GM23338 (cell line): ENCODE measurements at regions not wholly inside any gene's neighbourhood (a gene's known extent, or its start where the extent isn't known, plus 50 kb on each side); places are given as distances from the start of the nearest gene placed in this dataset.

Experiments used
- ATAC-seq: fragments of 200-7000 bp; cut with Tn5 transposase; 3 replicates; pipeline ENCODE4 v1.9.1; 2020
- DNase-seq: peaks from one replicate; pipeline ENCODE4 v3.0.0-alpha.2; 2015; ENCODE audit warnings: low spot score
- H2AFZ ChIP-seq: fragments of 200-600 bp; sonication (generic); 2 replicates; pipeline ENCODE4 v1.8.0; 2016; ENCODE audit warnings: antibody characterized with exemption, mild to moderate bottlenecking, moderate library complexity
- H3F3A ChIP-seq: fragments of 200-600 bp; sonication (generic); replicated peaks from 2 replicates; pipeline ENCODE4 v1.8.0; 2017; ENCODE audit warnings: antibody characterized with exemption, mixed run types, low read depth
- H3K27ac ChIP-seq: fragments of 200-600 bp; sonication (generic); 2 replicates; pipeline ENCODE4 v1.6.1; 2016; ENCODE audit warnings: low read depth
- H3K27me3 ChIP-seq: fragments of 200-600 bp; sonication (generic); 2 replicates; pipeline ENCODE4 v1.8.0; 2016; ENCODE audit warnings: mild to moderate bottlenecking, mixed run types, moderate library complexity; ENCODE audit not compliant: insufficient read depth
- H3K36me3 ChIP-seq: fragments of 200-600 bp; sonication (generic); 2 replicates; pipeline ENCODE4 v1.8.0; 2016; ENCODE audit warnings: mild to moderate bottlenecking; ENCODE audit not compliant: insufficient read depth
- H3K4me1 ChIP-seq: fragments of 200-600 bp; sonication (generic); 2 replicates; pipeline ENCODE4 v1.8.0; 2016; ENCODE audit warnings: mild to moderate bottlenecking, moderate library complexity; ENCODE audit not compliant: insufficient read depth
- H3K4me2 ChIP-seq: fragments of 200-600 bp; sonication (generic); 2 replicates; pipeline ENCODE4 v1.7.1; 2017; ENCODE audit warnings: mixed run types
- H3K4me3 ChIP-seq: fragments of 200-600 bp; sonication (generic); 2 replicates; pipeline ENCODE4 v1.6.1; 2016; ENCODE audit warnings: mixed run types
- H3K79me2 ChIP-seq: fragments of 200-600 bp; sonication (generic); replicated peaks from 2 replicates; pipeline ENCODE4 v1.8.0; 2017; ENCODE audit warnings: mild to moderate bottlenecking; ENCODE audit not compliant: insufficient read depth
- H3K9me2 ChIP-seq: fragments of 200-600 bp; sonication (generic); 2 replicates; pipeline ENCODE4 v1.8.0; 2017; ENCODE audit not compliant: insufficient read depth
- H4K20me1 ChIP-seq: fragments of 200-600 bp; sonication (generic); replicated peaks from 2 replicates; pipeline ENCODE4 v1.8.0; 2017; ENCODE audit warnings: mild to moderate bottlenecking; ENCODE audit not compliant: insufficient read depth
- H3K27ac Mint-ChIP-seq: 2 replicates; pipeline ENCODE4 v1.8.0; 2020; ENCODE audit warnings: inconsistent platforms, mild to moderate bottlenecking, moderate library complexity, mixed read lengths
- H3K27me3 Mint-ChIP-seq: 3 replicates; pipeline ENCODE4 v1.8.0; 2022; ENCODE audit warnings: low read depth, mild to moderate bottlenecking, moderate library complexity, mixed read lengths, inconsistent platforms; ENCODE audit not compliant: insufficient read depth, poor library complexity
- H3K36me3 Mint-ChIP-seq: 3 replicates; pipeline ENCODE4 v1.8.0; 2021; ENCODE audit warnings: low read depth, mild to moderate bottlenecking, inconsistent platforms, moderate library complexity, mixed read lengths
- H3K4me1 Mint-ChIP-seq: 3 replicates; pipeline ENCODE4 v1.8.0; 2020; ENCODE audit warnings: mild to moderate bottlenecking, inconsistent platforms, mixed read lengths
- H3K4me3 Mint-ChIP-seq: 3 replicates; pipeline ENCODE4 v1.8.0; 2021; ENCODE audit warnings: moderate library complexity, mild to moderate bottlenecking, inconsistent platforms, mixed read lengths
- H3K9me3 Mint-ChIP-seq: 3 replicates; pipeline ENCODE4 v1.8.0; 2020; ENCODE audit warnings: moderate library complexity, mild to moderate bottlenecking, inconsistent platforms, mixed read lengths
- CREB1 ChIP-seq: fragments of 250-450 bp; sonication (Bioruptor Pico); IDR thresholded peaks from 2 replicates; pipeline ENCODE4 v1.5.0; 2020; ENCODE audit warnings: low read depth, mild to moderate bottlenecking, moderate library complexity
- CTCF ChIP-seq, 2 experiments: fragments of 200-600 bp in 1 of 2; sonication (generic) in 1 of 2; conservative IDR thresholded peaks; 2 replicates each; pipeline versions ENCODE4 v1.5.1 to v1.6.1; 2016 to 2017; ENCODE audit warnings: antibody characterized with exemption in 2 of 2, low read depth in 2 of 2, mild to moderate bottlenecking in 2 of 2, moderate library complexity in 1 of 2
- ETS1 ChIP-seq: IDR thresholded peaks from 2 replicates; pipeline ENCODE4 v1.6.1; 2016; ENCODE audit warnings: antibody characterized with exemption
- EZH2 ChIP-seq: fragments of 200-600 bp; sonication (generic); IDR thresholded peaks from one replicate; pipeline ENCODE4 v1.8.0; 2017; ENCODE audit warnings: antibody characterized with exemption, mild to moderate bottlenecking, low read depth; ENCODE audit not compliant: unreplicated experiment
- EZH2phosphoT487 ChIP-seq: fragments of 200-600 bp; sonication (generic); IDR thresholded peaks from one replicate; pipeline ENCODE4 v1.8.1; 2018; ENCODE audit warnings: antibody characterized with exemption; ENCODE audit not compliant: unreplicated experiment
- JUNB ChIP-seq: IDR thresholded peaks from one replicate; pipeline ENCODE4 v1.6.1; 2016; ENCODE audit warnings: antibody characterized with exemption; ENCODE audit not compliant: unreplicated experiment
- NANOG ChIP-seq: IDR thresholded peaks from 2 replicates; pipeline ENCODE4 v1.6.1; 2016; ENCODE audit warnings: antibody characterized with exemption, borderline replicate concordance
- POLR2AphosphoS5 ChIP-seq: IDR thresholded peaks from 2 replicates; pipeline ENCODE4 v1.6.1; 2016; ENCODE audit warnings: antibody characterized with exemption, low read depth
- REST ChIP-seq: IDR thresholded peaks from one replicate; pipeline ENCODE4 v1.6.1; 2018; ENCODE audit warnings: antibody characterized with exemption; ENCODE audit not compliant: unreplicated experiment
- STAT1 ChIP-seq: IDR thresholded peaks from one replicate; pipeline ENCODE4 v1.6.1; 2016; ENCODE audit warnings: antibody characterized with exemption; ENCODE audit not compliant: unreplicated experiment
- ZNF114 ChIP-seq: fragments of 250-450 bp; sonication (Bioruptor Pico); IDR thresholded peaks from 2 replicates; pipeline ENCODE4 v1.5.0; 2020; ENCODE audit warnings: mild to moderate bottlenecking, moderate library complexity
- ZNF331 ChIP-seq: fragments of 250-450 bp; sonication (Bioruptor Pico); IDR thresholded peaks from 2 replicates; pipeline ENCODE4 v1.5.0; 2020; ENCODE audit warnings: low read depth, mild to moderate bottlenecking, moderate library complexity
- ZNF462 ChIP-seq: fragments of 250-450 bp; sonication (Bioruptor Pico); IDR thresholded peaks from 2 replicates; pipeline ENCODE4 v1.5.0; 2020; ENCODE audit warnings: mild to moderate bottlenecking, moderate library complexity

GRCh38 chr11:80629466-80629865 is 1188.6 kb upstream of the TENM4 start:
- DNase-seq (no peak), ATAC-seq (no peak)
- H3K4me1 Mint-ChIP-seq: peaks cover 11% of the 10 kb centered on the region
- Histone ChIP-seq H3K27me3 (no peaks in the 10 kb centered on the region), H3K4me2 (no peak overlapping the region), H3K36me3 (no peaks in the 10 kb centered on the region), H2AFZ (no peak overlapping the region), H3K4me1 (peaks cover 10% of the 10 kb centered on the region; the same call in 1 of the 2 replicates), H3K9me2 (0 out of 2 replicates have a peak, but pooled peaks cover 4% of the 10 kb centered on the region), H4K20me1 (no peaks in the 10 kb centered on the region), H3F3A (no peaks in the 10 kb centered on the region), H3K4me3 (no peak overlapping the region), H3K79me2 (no peaks in the 10 kb centered on the region), H3K27ac (no peak overlapping the region)
- no peak overlapping the region for H3K27ac Mint-ChIP-seq
- TF ChIP-seq ZNF114 (CRISPR knock-in tag) (no peak), ETS1 (no peak), EZH2 (no peak), ZNF331 (CRISPR knock-in tag) (no peak), REST (no peak), JUNB (no peak), STAT1 (no peak), POLR2AphosphoS5 (no peak), ZNF462 (no peak), NANOG (no peak), EZH2phosphoT487 (no peak), CREB1 (no peak), CTCF (conservative IDR thresholded peaks at IDR 0.05; ENCODE audit: low read depth in 2 of 2) (no peak)
- H3K27me3 Mint-ChIP-seq: no peaks in the 10 kb centered on the region
- H3K4me3 Mint-ChIP-seq: no peak overlapping the region
- H3K36me3 Mint-ChIP-seq: no peaks in the 10 kb centered on the region
- H3K9me3 Mint-ChIP-seq: no peaks in the 10 kb centered on the region
